ENCODE measurements at regions not wholly inside any gene's neighbourhood (a gene's known extent, or its start where the extent isn't known, plus 50 kb on each side); places are given as distances from the start of the nearest gene placed in this dataset.
"Not testable (repeated sequence)": the region's sequence is repeated elsewhere in the genome, so short reads cannot be mapped to it uniquely, and the experiment has no call there.

GRCh38 chr6:27550692-27551091, 77.8 kb upstream of the ZNF184 start:
- DNase-seq (no peak), ATAC-seq (no peak)
- Histone ChIP-seq H3K9me3 (peaks cover 0 to 2% (median 0%) of the 10 kb centered on the region in 11 donors), H3K36me3 (no peaks in the 10 kb centered on the region), H3K4me1 (no peaks in the 10 kb centered on the region), H3K4me3 (no peak overlapping the region), H3K27me3 (peaks cover 17 to 100% (median 99%) of the 10 kb centered on the region in 7 donors), H3K27ac (no peak overlapping the region)
- no peak for TF ChIP-seq CTCF (IDR thresholded peaks at IDR 0.05)
- intact Hi-C loops (cut with DNase I) = no loop called here
- WGBS, 2 donors = 79 to 82% methylated on average over 3 of the region's 3 CpGs

GRCh38 chr6:27549241-27549598, 76.3 kb upstream of the ZNF184 start:
- H3K4me1 ChIP-seq; H3K27ac ChIP-seq; H3K36me3 ChIP-seq; ATAC-seq; intact Hi-C loops (cut with DNase I); DNase-seq; H3K9me3 ChIP-seq; H3K4me3 ChIP-seq: not testable (repeated sequence)
- 85 to 87% methylated on average over 14 of the region's 14 CpGs for WGBS, 2 donors
- H3K27me3 ChIP-seq = peaks cover 22 to 100% (median 99%) of the 10 kb centered on the region in 7 donors

GRCh38 chr6:27547157-27548075, 74.5 kb upstream of the ZNF184 start:
- intact Hi-C loops (cut with DNase I) = no loop called here
- no peak for DNase-seq
- no peak for TF ChIP-seq CTCF (IDR thresholded peaks at IDR 0.05)
- peaks cover 0 to 9% (median 5%) of the 10 kb centered on the region in 9 donors for H3K4me1 ChIP-seq
- no peaks in the 10 kb centered on the region for H3K36me3 ChIP-seq
- WGBS, 2 donors = 18 to 19% methylated on average over 23 of the region's 23 CpGs
- peaks cover 0 to 2% (median 0%) of the 10 kb centered on the region in 11 donors for H3K9me3 ChIP-seq
- no peak overlapping the region for H3K27ac ChIP-seq
- no peak overlapping the region for H3K4me3 ChIP-seq
- H3K27me3 ChIP-seq = peaks cover 22 to 100% (median 99%) of the 10 kb centered on the region in 7 donors
- no peak for ATAC-seq

- Histone ChIP-seq H3K9me3 (peaks cover 0 to 8% (median 0%) of the 10 kb centered on the region in 11 donors), H3K27ac (no peak overlapping the region), H3K4me3 (no peak overlapping the region), H3K27me3 (peaks cover 22 to 100% (median 99%) of the 10 kb centered on the region in 7 donors), H3K36me3 (no peaks in the 10 kb centered on the region), H3K4me1 (peaks cover 0 to 9% (median 5%) of the 10 kb centered on the region in 9 donors)
- ATAC-seq (no peak), DNase-seq (no peak)
- WGBS, 2 donors = 85 to 87% methylated on average over 7 of the region's 7 CpGs
- TF ChIP-seq CTCF (IDR thresholded peaks at IDR 0.05) = no peak
- intact Hi-C loops (cut with DNase I) = no loop called here
Observed at GRCh38 chr6:27546522-27546921, 73.6 kb upstream of the ZNF184 start.

Data from heart right ventricle (tissue), 16 donors.